Nephron (organoid): ENCODE measurements at regions not wholly inside any gene's neighbourhood (a gene's known extent, or its start where the extent isn't known, plus 50 kb on each side); places are given as distances from the start of the nearest gene placed in this dataset.

Experiments
- H3K27ac Mint-ChIP-seq, 3 experiments: 2 replicates each; pipeline ENCODE4 v1.8.0; 2020; ENCODE audit warnings: mixed read lengths in 3 of 3, mild to moderate bottlenecking in 2 of 3, moderate library complexity in 1 of 3
- H3K27me3 Mint-ChIP-seq: 2 replicates; pipeline ENCODE4 v1.8.0; 2021; ENCODE audit warnings: low read depth, mild to moderate bottlenecking, moderate library complexity, mixed read lengths
- H3K36me3 Mint-ChIP-seq: 2 replicates; pipeline ENCODE4 v1.8.0; 2020; ENCODE audit warnings: low read depth, mixed read lengths
- H3K4me1 Mint-ChIP-seq: 2 replicates; pipeline ENCODE4 v1.8.0; 2020; ENCODE audit warnings: mixed read lengths
- H3K4me3 Mint-ChIP-seq, 3 experiments: 2 replicates each; pipeline ENCODE4 v1.8.0; 2020; ENCODE audit warnings: mild to moderate bottlenecking in 3 of 3, mixed read lengths in 3 of 3, moderate library complexity in 2 of 3
- H3K9me3 Mint-ChIP-seq: 2 replicates; pipeline ENCODE4 v1.8.0; 2020; ENCODE audit warnings: mixed read lengths
- CTCF ChIP-seq, 3 experiments: fragments of 200-600 bp; sonication (generic); IDR thresholded peaks; one replicate each; pipeline ENCODE4 v1.5.0; 2021; ENCODE audit warnings: antibody characterized with exemption in 3 of 3; ENCODE audit not compliant: unreplicated experiment in 3 of 3

DNA sequence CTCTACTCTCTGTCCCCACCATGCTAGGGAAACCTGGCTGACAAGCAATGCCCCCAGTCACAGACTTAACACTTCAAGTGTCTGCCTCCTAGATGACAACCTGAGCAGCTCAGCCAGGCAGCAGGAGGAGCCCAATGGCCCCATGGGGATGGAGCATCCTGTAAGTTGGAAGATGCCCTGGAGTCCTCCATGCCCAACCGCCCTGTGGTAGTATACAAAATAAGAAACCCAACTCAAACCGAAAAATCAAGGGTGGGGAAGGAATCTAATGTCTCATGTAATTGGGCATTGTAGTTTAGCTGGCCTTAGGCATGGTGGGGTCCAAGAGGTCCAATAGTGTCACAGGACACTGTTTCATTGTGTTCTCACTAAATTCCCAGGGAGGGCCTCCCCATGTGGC, 104.0 kb downstream of the AIPL1 start:
- TF ChIP-seq CTCF (IDR thresholded peaks at IDR 0.05; ENCODE audit: unreplicated experiment in 3 of 3): no peak
- Mint-ChIP-seq H3K36me3 (no peaks in the 10 kb centered on the region), H3K4me1 (no peaks in the 10 kb centered on the region), H3K4me3 (no peak overlapping the region), H3K27me3 (peaks cover 26% of the 10 kb centered on the region), H3K9me3 (no peaks in the 10 kb centered on the region), H3K27ac (no peak overlapping the region)

GRCh38 chr17:6328279-6328678, 106.6 kb downstream of the AIPL1 start:
- no peaks in the 10 kb centered on the region for H3K36me3 Mint-ChIP-seq
- TF ChIP-seq CTCF (IDR thresholded peaks at IDR 0.05; ENCODE audit: unreplicated experiment in 3 of 3): no peak
- H3K4me1 Mint-ChIP-seq: no peaks in the 10 kb centered on the region
- no peak overlapping the region for H3K27ac Mint-ChIP-seq
- peaks cover 30% of the 10 kb centered on the region for H3K27me3 Mint-ChIP-seq
- no peak overlapping the region for H3K4me3 Mint-ChIP-seq
- no peaks in the 10 kb centered on the region for H3K9me3 Mint-ChIP-seq

- no peaks in the 10 kb centered on the region for H3K4me1 Mint-ChIP-seq
- H3K36me3 Mint-ChIP-seq: no peaks in the 10 kb centered on the region
- no peak overlapping the region for H3K4me3 Mint-ChIP-seq
- H3K27ac Mint-ChIP-seq: no peak overlapping the region
- H3K9me3 Mint-ChIP-seq: no peaks in the 10 kb centered on the region
- peaks cover 39% of the 10 kb centered on the region for H3K27me3 Mint-ChIP-seq
- TF ChIP-seq CTCF (IDR thresholded peaks at IDR 0.05; ENCODE audit: unreplicated experiment in 3 of 3): no peak
Observed at GRCh38 chr17:6327007-6327406, 107.9 kb downstream of the AIPL1 start.

GRCh38 chr17:6326483-6326882, 108.4 kb downstream of the AIPL1 start:
- Mint-ChIP-seq H3K36me3 (no peaks in the 10 kb centered on the region), H3K4me3 (no peak overlapping the region), H3K27me3 (peaks cover 38% of the 10 kb centered on the region), H3K9me3 (no peaks in the 10 kb centered on the region), H3K4me1 (no peaks in the 10 kb centered on the region), H3K27ac (no peak overlapping the region)
- no peak for TF ChIP-seq CTCF (IDR thresholded peaks at IDR 0.05; ENCODE audit: unreplicated experiment in 3 of 3)

DNA sequence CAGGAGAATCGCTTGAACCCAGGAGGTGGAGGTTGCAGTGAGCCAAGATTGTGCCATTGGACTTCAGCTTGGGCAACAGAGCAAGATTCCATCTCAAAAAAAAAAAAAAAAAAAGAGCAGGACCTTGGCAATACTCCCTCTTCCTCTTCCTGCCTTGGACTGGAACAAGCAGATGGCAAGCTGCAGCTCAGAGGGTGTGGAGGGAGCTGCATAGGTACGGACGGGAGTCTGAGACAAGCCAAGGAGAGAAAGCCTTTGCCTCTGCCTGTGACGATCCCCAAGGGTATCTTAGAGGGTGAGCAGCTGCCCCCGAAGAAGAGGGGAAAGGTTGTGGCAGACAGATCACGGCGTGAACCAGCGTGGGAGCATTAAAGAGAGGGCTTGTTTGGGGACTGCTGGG, 109.2 kb downstream of the AIPL1 start:
- Mint-ChIP-seq H3K9me3 (no peaks in the 10 kb centered on the region), H3K27me3 (peaks cover 32% of the 10 kb centered on the region), H3K4me3 (no peak overlapping the region), H3K27ac (no peak overlapping the region), H3K36me3 (no peaks in the 10 kb centered on the region), H3K4me1 (no peaks in the 10 kb centered on the region)
- TF ChIP-seq CTCF (IDR thresholded peaks at IDR 0.05; ENCODE audit: unreplicated experiment in 3 of 3): no peak

GRCh38 chr17:6325051-6325450, 109.9 kb downstream of the AIPL1 start:
- Mint-ChIP-seq H3K36me3 (no peaks in the 10 kb centered on the region), H3K4me1 (no peaks in the 10 kb centered on the region), H3K27me3 (peaks cover 32% of the 10 kb centered on the region), H3K4me3 (no peak overlapping the region), H3K9me3 (no peaks in the 10 kb centered on the region), H3K27ac (no peak overlapping the region)
- no peak for TF ChIP-seq CTCF (IDR thresholded peaks at IDR 0.05; ENCODE audit: unreplicated experiment in 3 of 3)
